ENCODE measurements at regions not wholly inside any gene's neighbourhood (a gene's known extent, or its start where the extent isn't known, plus 50 kb on each side); places are given as distances from the start of the nearest gene placed in this dataset.

DNA sequence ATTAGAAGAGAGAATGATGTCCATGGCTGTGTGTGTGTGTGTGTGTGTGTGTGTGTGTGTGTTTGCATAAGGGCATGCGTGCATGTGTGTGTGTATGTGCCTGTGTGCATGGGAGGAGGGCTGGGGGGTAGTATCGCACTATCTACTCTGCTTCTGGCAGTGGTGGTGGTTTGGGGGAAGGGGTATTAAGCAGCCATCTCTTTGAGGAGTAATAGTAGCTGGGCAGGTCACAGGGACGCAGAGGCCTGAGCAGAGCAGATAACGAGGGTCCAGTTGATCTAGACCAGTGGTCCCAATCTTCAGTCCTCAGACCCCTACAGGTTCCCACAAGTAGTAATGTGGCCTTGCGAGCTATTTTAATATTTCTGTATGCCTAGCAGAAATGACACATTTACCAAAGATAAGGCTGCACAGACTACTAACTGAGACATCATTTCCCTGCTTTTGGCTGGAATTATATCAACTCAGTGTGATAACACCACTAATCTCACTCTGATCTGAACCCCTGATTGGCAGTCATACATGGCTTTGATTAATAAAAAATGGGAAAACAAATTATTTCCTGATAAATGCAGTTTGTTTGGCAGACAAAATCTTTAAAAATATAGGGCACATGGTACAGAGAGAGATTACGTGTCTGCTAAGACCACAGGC lies 354.3 kb downstream of the BUD13 start:
- Histone ChIP-seq H3K27me3 (ENCODE audit: low read depth, low read length) (peaks cover 44% of the 10 kb centered on the region), H2AFZ (ENCODE audit: low read depth, low read length) (no peak overlapping the region), H3K4me1 (ENCODE audit: low read length) (no peaks in the 10 kb centered on the region), H3K36me3 (replicated peaks; ENCODE audit: low read depth, low read length) (no peaks in the 10 kb centered on the region), H3K9ac (ENCODE audit: low read length) (no peak overlapping the region), H3K4me2 (ENCODE audit: low read length) (no peak overlapping the region), H3K4me3 (ENCODE audit: low read length) (no peak overlapping the region), H3K79me2 (ENCODE audit: low read length) (no peaks in the 10 kb centered on the region), H4K20me1 (ENCODE audit: insufficient read depth, low read length) (no peaks in the 10 kb centered on the region), H3K9me3 (ENCODE audit: insufficient read depth, low read length) (no peaks in the 10 kb centered on the region), H3K27ac (ENCODE audit: low read length) (no peak overlapping the region)
- TF ChIP-seq, protein P1, sequence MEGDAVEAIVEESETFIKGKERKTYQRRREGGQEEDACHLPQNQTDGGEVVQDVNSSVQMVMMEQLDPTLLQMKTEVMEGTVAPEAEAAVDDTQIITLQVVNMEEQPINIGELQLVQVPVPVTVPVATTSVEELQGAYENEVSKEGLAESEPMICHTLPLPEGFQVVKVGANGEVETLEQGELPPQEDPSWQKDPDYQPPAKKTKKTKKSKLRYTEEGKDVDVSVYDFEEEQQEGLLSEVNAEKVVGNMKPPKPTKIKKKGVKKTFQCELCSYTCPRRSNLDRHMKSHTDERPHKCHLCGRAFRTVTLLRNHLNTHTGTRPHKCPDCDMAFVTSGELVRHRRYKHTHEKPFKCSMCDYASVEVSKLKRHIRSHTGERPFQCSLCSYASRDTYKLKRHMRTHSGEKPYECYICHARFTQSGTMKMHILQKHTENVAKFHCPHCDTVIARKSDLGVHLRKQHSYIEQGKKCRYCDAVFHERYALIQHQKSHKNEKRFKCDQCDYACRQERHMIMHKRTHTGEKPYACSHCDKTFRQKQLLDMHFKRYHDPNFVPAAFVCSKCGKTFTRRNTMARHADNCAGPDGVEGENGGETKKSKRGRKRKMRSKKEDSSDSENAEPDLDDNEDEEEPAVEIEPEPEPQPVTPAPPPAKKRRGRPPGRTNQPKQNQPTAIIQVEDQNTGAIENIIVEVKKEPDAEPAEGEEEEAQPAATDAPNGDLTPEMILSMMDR (IDR thresholded peaks at IDR 0.05; ENCODE audit: low read depth, low read length) = no peak
- TF ChIP-seq EZH2phosphoT487 (IDR thresholded peaks at IDR 0.05; ENCODE audit: low read depth) = no peak

DNA sequence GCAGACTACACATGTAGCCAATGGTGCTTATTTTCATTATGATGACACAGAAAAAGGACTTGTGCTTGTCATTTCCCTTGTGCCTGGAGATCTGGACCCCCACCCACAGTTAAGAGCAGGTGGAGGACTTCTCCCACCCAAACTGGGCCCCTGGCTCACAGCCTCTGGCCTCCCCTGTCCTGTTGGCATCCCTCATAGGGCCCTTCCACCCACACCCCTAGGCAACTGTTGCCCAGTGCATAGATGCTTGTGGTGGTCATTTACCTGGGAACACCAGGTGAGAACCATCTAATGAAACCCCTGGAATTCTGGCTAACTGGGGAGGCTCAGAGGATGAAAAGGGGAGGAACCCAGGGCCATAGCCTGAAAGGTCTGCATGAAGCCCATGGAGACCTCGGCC lies 355.9 kb downstream of the BUD13 start:
- H3K79me2 ChIP-seq (ENCODE audit: low read length) = no peaks in the 10 kb centered on the region
- no peaks in the 10 kb centered on the region for H4K20me1 ChIP-seq (ENCODE audit: insufficient read depth, low read length)
- TF ChIP-seq, protein P1 (IDR thresholded peaks at IDR 0.05; ENCODE audit: low read depth, low read length) = no peak
- no peak for TF ChIP-seq EZH2phosphoT487 (IDR thresholded peaks at IDR 0.05; ENCODE audit: low read depth)
- no peak overlapping the region for H3K4me2 ChIP-seq (ENCODE audit: low read length)
- no peaks in the 10 kb centered on the region for H3K9me3 ChIP-seq (ENCODE audit: insufficient read depth, low read length)
- H2AFZ ChIP-seq (ENCODE audit: low read depth, low read length) = no peak overlapping the region
- no peaks in the 10 kb centered on the region for H3K4me1 ChIP-seq (ENCODE audit: low read length)
- no peaks in the 10 kb centered on the region for H3K36me3 ChIP-seq (replicated peaks; ENCODE audit: low read depth, low read length)
- no peak overlapping the region for H3K4me3 ChIP-seq (ENCODE audit: low read length)
- peaks cover 47% of the 10 kb centered on the region for H3K27me3 ChIP-seq (ENCODE audit: low read depth, low read length)
- no peak overlapping the region for H3K9ac ChIP-seq (ENCODE audit: low read length)
- H3K27ac ChIP-seq (ENCODE audit: low read length) = no peak overlapping the region

DNA sequence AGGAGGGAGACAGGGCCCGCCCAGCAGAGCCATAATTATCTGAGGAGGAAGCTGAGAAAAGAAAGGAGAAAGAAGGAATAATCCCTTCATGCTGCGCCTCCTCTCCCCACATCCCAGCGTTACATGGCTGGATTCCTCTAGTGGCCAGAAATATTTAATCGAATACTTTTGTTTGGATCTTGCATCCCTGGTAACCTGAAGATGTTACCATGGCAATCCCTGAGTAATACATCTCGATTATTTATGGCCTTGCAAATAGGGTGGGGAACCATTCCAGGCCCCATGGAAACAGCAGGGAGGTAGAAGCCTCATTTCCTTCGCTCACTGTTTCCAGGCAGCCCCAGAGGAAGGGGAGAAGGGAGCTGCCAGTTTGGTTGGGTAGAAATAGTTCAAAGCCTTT lies 357.7 kb downstream of the BUD13 start:
- Histone ChIP-seq H3K79me2 (ENCODE audit: low read length) (no peaks in the 10 kb centered on the region), H3K9me3 (ENCODE audit: insufficient read depth, low read length) (no peaks in the 10 kb centered on the region), H4K20me1 (ENCODE audit: insufficient read depth, low read length) (no peaks in the 10 kb centered on the region), H3K27ac (ENCODE audit: low read length) (no peak overlapping the region), H3K4me2 (ENCODE audit: low read length) (no peak overlapping the region), H3K36me3 (replicated peaks; ENCODE audit: low read depth, low read length) (no peaks in the 10 kb centered on the region), H3K4me3 (ENCODE audit: low read length) (no peak overlapping the region), H3K4me1 (ENCODE audit: low read length) (no peaks in the 10 kb centered on the region), H3K9ac (ENCODE audit: low read length) (no peak overlapping the region), H3K27me3 (ENCODE audit: low read depth, low read length) (peaks cover 36% of the 10 kb centered on the region), H2AFZ (ENCODE audit: low read depth, low read length) (no peak overlapping the region)
- TF ChIP-seq, protein P1 (IDR thresholded peaks at IDR 0.05; ENCODE audit: low read depth, low read length) = no peak
- no peak for TF ChIP-seq EZH2phosphoT487 (IDR thresholded peaks at IDR 0.05; ENCODE audit: low read depth)

DNA sequence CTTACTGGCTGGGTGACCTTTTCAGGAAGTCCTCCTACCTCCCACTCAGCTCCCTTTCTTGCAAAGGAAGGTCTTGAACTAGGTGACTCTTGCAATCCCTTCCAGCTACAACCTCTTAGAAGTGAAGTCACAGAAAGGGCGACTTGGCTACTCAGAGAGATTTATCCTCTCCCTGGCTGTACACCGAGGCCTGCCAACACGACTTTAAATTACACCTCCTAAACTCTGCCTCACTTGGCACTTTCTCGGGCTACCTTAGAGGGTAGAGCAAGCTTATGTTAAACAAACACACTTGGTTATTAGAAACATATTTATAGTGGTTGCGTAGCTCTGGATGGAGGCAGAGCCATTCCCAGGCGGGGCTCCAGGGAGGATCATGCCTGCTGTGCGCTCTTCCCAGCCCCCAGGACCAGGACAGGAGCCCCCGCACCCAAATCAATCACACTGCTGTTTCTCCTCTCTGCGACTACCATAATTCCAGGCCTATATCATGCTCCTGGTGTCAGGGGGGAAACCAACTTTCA lies 358.4 kb downstream of the BUD13 start:
- Histone ChIP-seq H3K27me3 (ENCODE audit: low read depth, low read length) (peaks cover 39% of the 10 kb centered on the region), H3K4me1 (ENCODE audit: low read length) (no peaks in the 10 kb centered on the region)

More for the DNA sequence above, 358.4 kb downstream of the BUD13 start:
- H2AFZ ChIP-seq (ENCODE audit: low read depth, low read length) = no peak overlapping the region
- TF ChIP-seq, protein P1 (IDR thresholded peaks at IDR 0.05; ENCODE audit: low read depth, low read length) = no peak
- TF ChIP-seq EZH2phosphoT487 (IDR thresholded peaks at IDR 0.05; ENCODE audit: low read depth) = no peak
- H3K9me3 ChIP-seq (ENCODE audit: insufficient read depth, low read length) = no peaks in the 10 kb centered on the region
- no peak overlapping the region for H3K9ac ChIP-seq (ENCODE audit: low read length)
- H3K27ac ChIP-seq (ENCODE audit: low read length) = no peak overlapping the region
- H3K79me2 ChIP-seq (ENCODE audit: low read length) = no peaks in the 10 kb centered on the region
- no peak overlapping the region for H3K4me2 ChIP-seq (ENCODE audit: low read length)
- no peaks in the 10 kb centered on the region for H4K20me1 ChIP-seq (ENCODE audit: insufficient read depth, low read length)
- H3K36me3 ChIP-seq (replicated peaks; ENCODE audit: low read depth, low read length) = no peaks in the 10 kb centered on the region
- no peak overlapping the region for H3K4me3 ChIP-seq (ENCODE audit: low read length)

All from OCI-LY3 (cell line).